ENCODE measurements at regions not wholly inside any gene's neighbourhood (a gene's known extent, or its start where the extent isn't known, plus 50 kb on each side); places are given as distances from the start of the nearest gene placed in this dataset.

DNA sequence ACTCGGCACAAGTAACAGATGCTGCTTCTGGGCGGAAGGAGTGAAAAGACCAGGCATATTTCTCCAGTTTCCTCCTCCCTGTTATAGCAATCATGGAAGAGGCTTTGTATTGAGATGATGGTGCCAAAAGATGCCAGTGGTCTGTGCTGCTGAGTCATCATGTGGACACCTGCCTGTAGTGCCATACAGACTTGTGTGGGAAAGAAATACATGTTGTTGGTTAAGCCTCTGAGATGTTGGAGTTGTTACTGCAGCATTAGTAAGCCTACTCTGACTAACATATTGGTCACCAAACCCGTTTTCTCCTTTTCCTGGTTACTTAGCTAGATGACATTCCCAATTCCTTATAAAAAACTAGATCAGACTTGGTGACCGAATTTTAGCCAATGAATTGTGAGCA lies 356.9 kb downstream of the ZNF521 start:
- no peak for DNase-seq

GRCh38 chr18:24995755-24996154 lies 356.2 kb downstream of the ZNF521 start:
- no peak for DNase-seq

GRCh38 chr18:24999650-25000267 lies 352.2 kb downstream of the ZNF521 start:
- no peak for DNase-seq

GRCh38 chr18:25001803-25002202 lies 350.2 kb downstream of the ZNF521 start:
- DNase-seq = no peak

- no peak for DNase-seq
These were observed 346.2 kb downstream of the ZNF521 start for GRCh38 chr18:25005541-25006403.

DNA sequence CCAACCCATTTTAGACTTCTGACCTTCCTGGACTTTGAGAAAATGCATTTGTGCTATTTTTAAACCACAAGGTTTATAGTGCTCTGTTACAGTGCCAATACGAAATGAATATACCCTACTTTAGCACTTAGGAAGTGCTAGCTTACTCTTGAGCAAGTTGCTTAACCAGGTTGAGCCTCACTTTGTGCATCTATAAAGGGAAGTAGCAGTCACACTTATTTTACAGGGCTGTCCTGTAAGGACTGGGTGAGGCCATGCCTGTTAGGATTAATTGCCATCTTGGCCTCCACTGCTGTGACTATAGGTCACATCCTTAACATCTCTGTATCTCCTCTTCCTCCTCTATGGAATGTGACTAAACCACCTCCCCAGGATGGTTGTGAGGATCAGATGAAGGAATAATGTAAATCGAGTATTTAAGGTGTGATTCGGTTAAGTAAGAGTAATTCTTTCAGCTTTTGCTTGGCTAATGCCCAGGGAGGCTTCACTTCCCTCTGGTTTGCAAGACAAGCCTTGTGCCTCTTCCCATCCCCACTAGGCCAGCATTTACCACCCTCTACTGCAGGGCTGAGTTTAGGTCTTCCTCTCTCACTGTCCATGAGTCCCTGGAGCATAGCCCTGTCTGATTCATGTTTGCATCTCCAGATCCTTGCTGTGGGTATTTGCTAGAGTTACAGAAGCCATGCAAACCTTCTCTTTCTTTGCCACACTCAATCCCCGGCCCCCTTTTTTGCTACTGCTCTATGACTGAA lies 341.2 kb downstream of the ZNF521 start:
- DNase-seq = no peak

Data from activated CD4-positive, alpha-beta T cell treated with anti-CD3 and anti-CD28 coated beads, Interleukin-2, amount 50 U/mL, for 48 hours (primary cell).